NCI-H2107 (cell line): ENCODE measurements at regions not wholly inside any gene's neighbourhood (a gene's known extent, or its start where the extent isn't known, plus 50 kb on each side); places are given as distances from the start of the nearest gene placed in this dataset.

ENCODE experiments used
- DNase-seq: peaks from one replicate; lab custom pipeline; 2025; lab: John Stamatoyannopoulos, UW

- DNase-seq, result no peak
These were observed 457.9 kb downstream of the BCOR start for GRCh38 chrX:39639871-39640270.

GRCh38 chrX:39640866-39641265 lies 456.9 kb downstream of the BCOR start:
- no peak for DNase-seq

DNA sequence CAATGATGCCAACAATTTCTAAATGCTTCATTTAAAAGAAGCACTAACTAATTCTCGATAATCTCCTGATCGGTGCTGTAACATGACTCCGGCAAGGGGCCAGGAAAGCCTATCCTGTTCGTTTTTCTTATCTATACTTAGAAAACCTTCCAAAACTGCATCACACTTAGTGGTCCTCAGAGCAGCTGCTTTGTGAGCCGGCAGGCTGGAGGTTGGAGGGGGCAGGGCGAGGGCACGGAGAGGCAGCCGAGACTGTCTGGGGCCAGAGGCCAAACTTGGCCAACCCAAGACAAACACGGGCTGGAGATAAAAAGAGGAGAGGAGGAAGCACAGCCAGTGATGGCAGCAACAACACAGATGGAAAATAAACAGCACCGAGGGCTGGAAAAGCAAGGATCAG lies 455.7 kb downstream of the BCOR start:
- DNase-seq, result no peak

GRCh38 chrX:39643550-39643949 lies 454.2 kb downstream of the BCOR start:
- no peak for DNase-seq

DNA sequence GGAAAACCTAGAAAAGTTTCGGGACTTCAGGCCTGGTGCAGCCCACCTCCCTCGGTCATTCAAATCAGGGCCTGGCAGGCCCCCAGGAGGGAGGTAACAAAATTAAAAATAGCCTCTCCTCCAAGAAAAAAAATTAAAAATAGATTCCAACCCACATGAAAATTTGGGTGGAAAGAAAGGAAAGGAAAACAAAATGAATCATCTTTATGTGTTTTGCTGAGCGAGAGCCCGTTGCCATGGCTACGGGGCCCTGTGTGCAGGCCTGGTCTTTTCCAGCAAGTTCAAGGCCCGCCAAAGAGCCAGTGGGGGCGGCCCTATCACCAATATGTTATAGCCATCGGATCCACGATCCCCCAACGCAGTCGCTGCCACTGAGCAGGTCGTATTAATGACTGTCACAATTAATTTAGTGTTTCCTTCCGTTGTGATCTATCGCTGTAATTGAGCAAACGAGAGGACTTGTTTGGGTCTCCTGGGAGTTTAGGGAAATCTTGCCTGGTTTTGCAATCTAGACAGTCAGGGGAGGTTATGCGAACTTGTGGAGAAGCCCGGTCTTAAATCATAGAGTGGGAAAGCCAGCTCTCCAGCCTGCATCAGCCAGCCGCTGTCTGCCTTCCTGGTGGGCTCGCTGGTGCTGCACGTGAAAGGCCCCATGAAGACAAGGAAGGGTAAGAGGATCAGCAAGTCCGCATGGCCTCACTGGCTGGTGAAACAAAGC lies 452.4 kb downstream of the BCOR start:
- DNase-seq, result no peak

- DNase-seq, result no peak
These were observed 449.1 kb downstream of the BCOR start for GRCh38 chrX:39648548-39649254.

DNA sequence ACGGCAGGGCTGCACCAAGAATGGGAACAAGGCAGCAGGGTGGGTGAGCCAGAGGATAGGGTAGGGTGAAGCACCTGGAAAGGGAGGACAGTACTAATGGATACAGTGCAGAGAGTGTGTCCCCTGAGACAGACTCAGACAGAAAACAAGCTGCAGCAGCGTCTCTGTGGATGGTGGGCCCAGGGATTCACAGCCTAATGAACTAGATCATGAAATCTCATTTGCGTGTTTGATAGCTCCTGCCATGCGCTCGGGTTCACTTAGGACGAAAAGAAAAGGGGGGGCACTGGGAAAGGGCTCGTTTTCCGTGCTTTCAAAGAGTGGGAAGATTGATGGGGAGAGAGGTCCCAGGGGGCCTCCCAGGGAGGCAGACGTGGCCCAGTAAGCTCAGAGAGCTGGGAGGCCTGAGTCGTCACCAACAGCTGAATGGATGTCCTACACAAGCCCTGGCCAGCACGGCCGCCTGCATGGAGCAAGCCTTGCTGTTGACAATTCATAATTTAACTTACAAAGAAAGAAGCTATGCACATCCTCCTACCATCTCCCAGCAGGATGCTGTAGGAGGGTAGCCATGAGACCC lies 446.9 kb downstream of the BCOR start:
- no peak for DNase-seq

DNA sequence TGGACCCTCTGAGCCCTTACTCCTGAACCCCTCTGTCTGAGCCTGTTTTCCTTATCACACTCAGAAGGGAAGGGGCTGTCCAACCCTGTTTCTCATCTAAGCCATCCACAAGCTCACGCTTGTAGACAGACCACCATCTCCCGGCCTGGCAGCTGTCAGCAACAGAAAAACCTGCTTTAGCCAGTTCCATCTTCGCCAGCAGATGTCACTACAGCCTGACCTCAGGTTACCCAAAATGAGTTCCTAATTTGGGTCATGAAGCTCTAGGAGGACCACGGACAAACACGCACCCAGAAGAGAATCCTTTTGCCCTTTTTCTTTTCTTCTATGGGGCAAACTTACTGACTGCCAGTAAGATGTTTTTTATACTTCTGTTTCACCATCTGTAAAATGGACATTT lies 445.4 kb downstream of the BCOR start:
- DNase-seq, result no peak

GRCh38 chrX:39653691-39654090 lies 444.1 kb downstream of the BCOR start:
- no peak for DNase-seq

DNA sequence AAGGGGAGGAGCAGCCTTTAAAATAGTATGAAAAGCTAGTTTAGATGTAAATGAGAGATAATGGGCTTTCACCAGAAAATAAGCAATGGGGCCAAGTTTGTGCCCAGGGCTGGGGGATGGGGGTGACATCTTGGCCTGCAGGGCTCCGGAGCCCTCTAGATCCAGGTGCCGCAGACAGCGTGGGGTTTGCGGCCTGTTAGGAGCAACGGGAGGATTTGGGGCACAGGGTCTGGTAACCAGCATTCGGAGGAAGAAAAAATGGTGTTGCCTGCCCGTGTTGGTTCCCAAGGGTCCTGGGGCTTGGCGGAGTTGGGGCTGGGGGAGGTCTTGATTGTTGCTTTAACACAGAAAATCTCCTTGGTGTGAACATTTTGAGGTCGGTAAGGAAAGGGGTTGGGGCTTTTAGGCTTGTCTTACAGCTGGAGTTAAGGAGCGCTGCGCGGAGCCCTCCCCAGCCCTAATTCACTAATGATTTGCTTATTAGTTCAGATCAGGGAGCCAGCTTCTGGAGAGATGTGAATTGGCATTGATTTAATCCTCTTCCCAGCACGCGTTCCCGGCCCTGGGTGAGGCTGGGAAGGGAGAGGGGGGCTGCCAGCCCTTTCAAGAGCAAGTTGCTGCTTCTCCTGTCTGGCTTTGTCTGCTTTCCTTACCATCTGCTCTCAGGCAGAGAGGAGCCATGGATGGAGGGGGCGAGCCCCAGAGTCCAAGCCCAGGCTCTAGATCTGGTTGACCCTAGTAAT lies 443.4 kb downstream of the BCOR start:
- no peak for DNase-seq

GRCh38 chrX:39654952-39655351 lies 442.8 kb downstream of the BCOR start:
- DNase-seq, result no peak

DNA sequence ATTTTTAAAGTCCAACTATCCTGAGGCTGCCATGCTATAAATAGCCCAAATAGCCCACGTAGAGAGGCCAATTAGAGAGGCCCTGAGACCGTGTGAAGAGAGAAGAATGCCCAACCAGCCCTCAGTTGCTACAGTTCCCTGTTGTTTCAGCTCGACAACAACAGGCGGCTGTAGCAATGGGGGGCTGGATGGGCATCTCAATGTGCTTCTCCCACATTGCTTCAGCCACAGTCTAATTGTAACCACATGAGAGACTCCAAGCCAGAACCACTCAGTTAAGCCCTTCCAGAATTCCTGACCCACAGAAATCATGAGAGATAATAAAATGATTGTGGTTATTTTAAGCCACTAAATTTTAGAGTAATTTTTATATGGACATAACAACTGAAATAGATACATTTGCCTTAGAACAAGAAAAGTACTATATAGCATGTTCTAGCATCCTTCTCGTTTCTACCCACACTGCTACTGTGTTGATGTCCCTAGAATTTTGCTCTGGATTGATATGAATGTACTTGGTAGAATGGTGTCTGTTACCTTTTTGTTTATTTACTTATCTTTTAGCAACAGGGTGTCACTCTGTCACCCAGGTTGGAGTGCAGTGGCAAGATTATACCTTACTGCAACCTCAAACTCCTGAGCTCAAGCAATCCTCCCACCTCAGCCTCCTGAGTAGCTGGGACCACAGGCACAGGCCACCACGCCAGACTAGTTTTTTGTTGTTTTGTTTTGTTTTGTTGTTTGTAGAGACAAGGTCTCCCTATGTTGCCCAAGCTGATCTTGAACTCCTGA lies 436.4 kb downstream of the BCOR start:
- no peak for DNase-seq

GRCh38 chrX:39665830-39666518 lies 431.8 kb downstream of the BCOR start:
- no peak for DNase-seq

DNA sequence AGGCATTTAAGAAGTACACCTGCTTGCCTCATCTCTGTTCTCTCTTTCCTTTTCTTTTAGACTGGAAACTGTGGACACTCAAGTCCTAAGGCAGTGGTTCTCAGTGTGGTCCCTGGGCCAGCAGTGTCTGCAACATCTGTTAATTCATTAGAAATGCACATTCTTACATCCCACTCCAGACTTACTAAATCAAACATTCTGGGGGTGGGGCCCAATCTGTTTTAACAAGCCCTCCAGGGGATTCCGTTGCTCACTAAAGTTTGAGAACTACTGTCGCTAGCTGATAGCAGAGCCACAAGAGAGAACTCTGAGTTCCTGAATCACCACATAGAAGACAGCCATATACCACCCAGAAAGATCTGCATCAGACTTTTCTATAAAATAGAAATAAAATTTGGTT lies 430.6 kb downstream of the BCOR start:
- no peak for DNase-seq

DNA sequence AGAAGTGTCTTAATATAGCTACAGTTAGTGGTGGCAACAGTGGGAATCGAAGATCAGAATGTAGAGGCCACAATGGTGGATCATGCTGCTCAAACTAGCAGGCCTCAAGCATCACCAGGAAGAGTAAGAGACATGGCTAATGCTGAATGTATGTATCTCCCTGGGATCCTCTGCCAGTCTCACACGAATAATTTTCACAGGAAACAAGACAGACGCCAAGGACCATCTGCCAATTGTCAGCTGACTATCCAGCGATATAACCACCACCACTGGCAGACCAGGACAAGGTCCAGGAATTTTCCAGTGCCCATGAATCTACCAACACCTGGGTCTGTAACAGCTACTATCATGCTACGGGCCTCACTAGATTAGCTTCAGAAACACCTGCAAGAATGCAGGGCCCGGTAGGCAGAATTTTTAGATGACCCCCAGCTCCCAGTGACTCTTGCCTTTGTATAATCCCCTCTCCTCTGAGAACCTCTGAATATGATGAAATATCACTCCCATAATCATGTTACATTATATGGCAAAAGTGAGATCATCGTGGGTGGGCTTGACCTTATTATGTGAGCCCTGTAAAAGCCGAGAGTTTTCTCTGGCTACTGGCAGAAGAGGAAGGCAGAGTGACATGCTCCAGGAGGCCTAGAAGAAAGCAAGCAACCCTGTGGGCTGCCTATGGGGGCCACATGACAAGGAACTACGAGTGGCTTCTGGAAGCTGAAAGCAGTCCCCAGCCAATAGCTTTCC lies 429.8 kb downstream of the BCOR start:
- DNase-seq, result no peak

DNA sequence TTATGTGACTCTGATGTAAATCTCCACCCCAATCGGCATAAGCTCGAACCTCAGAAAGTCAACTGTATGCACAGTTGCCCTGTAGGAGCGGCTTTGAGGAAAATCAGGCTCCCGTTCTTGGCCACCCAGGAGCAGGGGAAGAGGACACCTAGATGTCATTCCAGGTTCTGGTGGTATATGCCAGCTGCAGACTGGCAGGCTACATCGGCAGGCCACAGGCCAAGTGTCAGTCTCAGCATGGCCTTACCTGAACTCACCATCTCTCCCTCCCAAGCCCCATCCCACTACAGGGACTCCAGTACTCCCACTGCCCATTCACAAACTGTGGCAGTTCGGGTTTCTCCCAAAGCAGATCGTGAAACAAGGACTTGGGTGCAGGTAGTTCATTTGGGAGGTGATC lies 428.1 kb downstream of the BCOR start:
- no peak for DNase-seq

DNA sequence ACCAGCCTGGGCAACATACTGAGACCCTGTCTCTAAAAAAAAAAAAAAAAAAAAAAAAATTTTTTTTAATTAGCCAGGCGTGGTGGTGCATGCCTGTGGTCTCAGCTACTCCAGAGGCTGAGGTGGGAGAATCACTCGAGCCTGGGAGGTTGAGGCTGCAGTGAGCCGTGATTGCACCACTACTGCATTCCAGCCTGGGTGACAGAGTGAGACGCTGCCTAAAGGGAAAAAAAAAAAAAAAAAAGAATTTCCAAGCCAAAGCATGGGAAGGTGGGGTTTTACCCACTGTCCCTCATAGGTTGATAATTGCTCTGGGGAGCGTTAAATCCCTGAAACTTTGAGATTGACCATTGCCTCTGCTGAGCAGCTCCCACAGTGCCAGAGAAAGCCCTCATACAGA lies 427.5 kb downstream of the BCOR start:
- DNase-seq, result no peak

DNA sequence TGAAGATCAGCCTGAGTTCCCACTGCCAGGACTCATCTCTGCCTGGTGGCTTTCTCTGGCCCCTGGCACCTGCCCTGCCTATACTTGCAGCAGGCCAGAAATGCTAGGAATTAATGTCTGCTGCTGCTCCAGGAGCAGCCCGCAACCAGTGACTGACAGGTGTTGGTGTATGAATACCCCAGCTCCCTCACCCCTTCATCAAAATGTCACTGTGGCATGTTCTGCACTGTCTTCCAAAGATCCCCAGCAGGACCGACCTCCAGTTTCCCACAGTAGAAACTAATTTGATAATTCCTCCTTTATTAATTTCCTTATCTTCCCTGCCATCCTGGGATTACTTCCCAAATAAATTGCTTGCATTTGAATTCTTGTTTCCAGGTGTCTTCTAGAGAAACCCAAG lies 425.4 kb downstream of the BCOR start:
- no peak for DNase-seq

- no peak for DNase-seq
These were observed 423.1 kb downstream of the BCOR start for GRCh38 chrX:39674490-39675161.

GRCh38 chrX:39675162-39675553 lies 422.6 kb downstream of the BCOR start:
- no peak for DNase-seq
